Kasumi-1 (cell line): ENCODE measurements at regions not wholly inside any gene's neighbourhood (a gene's known extent, or its start where the extent isn't known, plus 50 kb on each side); places are given as distances from the start of the nearest gene placed in this dataset.

Experiments used
- DNase-seq, 2 experiments: peaks; one replicate each; lab custom pipeline; 2025; lab: John Stamatoyannopoulos, UW

GRCh38 chr9:14517154-14517906 is 175.9 kb downstream of the ZDHHC21 start:
- DNase-seq = no peak

GRCh38 chr9:14516656-14517055 is 176.6 kb downstream of the ZDHHC21 start:
- DNase-seq = no peak

- no peak for DNase-seq
Measured at GRCh38 chr9:14515571-14516198, 177.5 kb downstream of the ZDHHC21 start.

GRCh38 chr9:14515049-14515448 is 178.2 kb downstream of the ZDHHC21 start:
- DNase-seq = peak; percentile 1 to 40

GRCh38 chr9:14512942-14513341 is 180.3 kb downstream of the ZDHHC21 start:
- no peak for DNase-seq

- DNase-seq = no peak
Measured at GRCh38 chr9:14511452-14511851, 181.8 kb downstream of the ZDHHC21 start.

GRCh38 chr9:14508884-14509283 is 184.3 kb downstream of the ZDHHC21 start:
- DNase-seq = no peak

- DNase-seq = no peak
Measured at GRCh38 chr9:14501366-14501765, 187.4 kb upstream of the NFIB start.

- DNase-seq = no peak
Measured at GRCh38 chr9:14500705-14501104, 186.8 kb upstream of the NFIB start.

- no peak for DNase-seq
Measured at GRCh38 chr9:14499976-14500375, 186.0 kb upstream of the NFIB start.

GRCh38 chr9:14498824-14499223 is 184.9 kb upstream of the NFIB start:
- DNase-seq = no peak

- no peak for DNase-seq
Measured at GRCh38 chr9:14497476-14497875, 183.5 kb upstream of the NFIB start.

- DNase-seq = no peak
Measured at GRCh38 chr9:14488421-14489190, 174.7 kb upstream of the NFIB start.

- no peak for DNase-seq
Measured at GRCh38 chr9:14487547-14488185, 173.7 kb upstream of the NFIB start.

- no peak for DNase-seq
Measured at GRCh38 chr9:14485366-14485765, 171.4 kb upstream of the NFIB start.

GRCh38 chr9:14482856-14483255 is 168.9 kb upstream of the NFIB start:
- DNase-seq = no peak

GRCh38 chr9:14480526-14480925 is 166.6 kb upstream of the NFIB start:
- DNase-seq = no peak

- DNase-seq = no peak
Measured at GRCh38 chr9:14479163-14479560, 165.2 kb upstream of the NFIB start.

- no peak for DNase-seq
Measured at GRCh38 chr9:14478175-14479162, 164.5 kb upstream of the NFIB start.

GRCh38 chr9:14471041-14471440 is 157.1 kb upstream of the NFIB start:
- DNase-seq = no peak

- no peak for DNase-seq
Measured at GRCh38 chr9:14467675-14468374, 153.9 kb upstream of the NFIB start.
